ENCODE measurements at regions not wholly inside any gene's neighbourhood (a gene's known extent, or its start where the extent isn't known, plus 50 kb on each side); places are given as distances from the start of the nearest gene placed in this dataset.

DNA sequence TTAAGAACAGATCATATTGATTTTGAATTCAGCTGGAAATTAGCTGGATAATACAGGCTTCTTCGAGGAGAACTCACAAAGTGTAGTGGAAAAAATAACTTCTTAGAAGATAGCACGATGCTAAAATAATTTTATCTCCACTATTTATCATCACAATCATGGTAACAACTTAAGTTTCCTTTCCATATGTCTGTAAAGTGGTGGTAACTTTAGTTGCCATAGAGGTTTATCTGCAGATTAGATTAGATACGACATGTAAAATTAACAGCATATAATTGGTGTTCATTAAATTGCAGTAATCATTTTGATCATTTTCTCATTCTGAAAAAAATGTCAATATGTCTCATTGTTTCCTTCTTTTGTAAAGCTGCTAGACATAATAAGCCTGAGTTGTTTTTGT lies 921.5 kb downstream of the KCNT2 start:
- TF ChIP-seq CTCF (IDR thresholded peaks at IDR 0.05; ENCODE audit: poor library complexity): no peak
- no peak for TF ChIP-seq EZH2 (IDR thresholded peaks at IDR 0.05; ENCODE audit: borderline replicate concordance)
- TF ChIP-seq EZH2phosphoT487 (IDR thresholded peaks at IDR 0.05; ENCODE audit: low read depth, severe bottlenecking, unreplicated experiment): no peak
